ENCODE measurements at regions not wholly inside any gene's neighbourhood (a gene's known extent, or its start where the extent isn't known, plus 50 kb on each side); places are given as distances from the start of the nearest gene placed in this dataset.

DNA sequence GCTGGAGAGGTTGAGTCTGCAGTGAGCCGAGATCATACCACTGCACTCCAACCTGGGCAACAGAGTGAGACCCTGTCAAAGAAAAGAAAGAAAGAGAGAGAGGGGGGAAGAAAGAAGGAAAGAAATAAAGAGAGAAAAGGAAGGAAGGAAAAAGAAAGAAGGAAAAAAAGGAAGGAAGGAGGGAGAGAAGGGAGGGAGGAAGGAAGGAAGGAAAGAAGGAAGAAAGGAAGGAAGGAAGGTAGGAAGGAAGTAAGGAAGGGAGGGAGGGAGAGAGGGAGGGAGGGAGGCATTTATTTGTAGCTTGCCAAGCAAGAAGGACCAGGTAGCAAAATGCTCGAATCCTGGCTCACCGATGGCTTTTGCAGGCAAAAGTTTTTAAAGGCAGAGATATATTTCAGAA lies 74.5 kb upstream of the BAIAP2L1 start:
- Histone ChIP-seq H3K4me3 (no peak overlapping the region), H3K27me3 (peaks cover 0 to 29% (median 0%) of the 10 kb centered on the region in 4 donors), H3K27ac (no peak overlapping the region), H3K4me1 (peaks cover 0 to 8% (median 4%) of the 10 kb centered on the region in 3 donors), H3K36me3 (no peaks in the 10 kb centered on the region), H3K9me3 (peaks cover 0 to 3% (median 0%) of the 10 kb centered on the region in 3 donors)
- DNase-seq, result no peak
- TF ChIP-seq POLR2A (IDR thresholded peaks at IDR 0.05) (no peak), CTCF (IDR thresholded peaks at IDR 0.05) (no peak)
- 76 to 85% methylated on average over 3 of the region's 3 CpGs for WGBS, 2 donors
- intact Hi-C loops (cut with DNase I), result no loop called here

DNA sequence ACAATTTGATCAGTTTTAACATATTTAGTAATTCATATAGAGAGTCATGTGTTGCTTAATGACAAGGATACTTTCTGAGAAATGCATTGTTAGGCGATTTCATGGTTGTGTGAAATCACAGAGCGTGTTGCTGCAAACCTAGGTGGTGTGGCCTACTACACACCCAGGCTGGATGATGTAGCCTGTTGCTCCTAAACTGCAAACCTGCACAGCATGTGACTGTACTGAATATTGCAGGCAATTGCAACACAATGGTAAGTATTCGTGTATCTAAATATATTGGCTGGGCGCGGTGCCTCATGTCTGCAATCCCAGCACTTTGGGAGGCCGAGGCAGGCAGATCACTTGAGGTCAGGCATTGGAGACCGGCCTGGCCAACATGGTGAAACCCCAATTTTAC lies 73.7 kb upstream of the BAIAP2L1 start:
- DNase-seq, result no peak
- Histone ChIP-seq H3K27me3 (peaks cover 0 to 37% (median 0%) of the 10 kb centered on the region in 4 donors), H3K4me3 (no peak overlapping the region), H3K36me3 (no peaks in the 10 kb centered on the region), H3K9me3 (peaks cover 0 to 4% (median 0%) of the 10 kb centered on the region in 3 donors), H3K27ac (no peak overlapping the region), H3K4me1 (peaks cover 0 to 10% (median 4%) of the 10 kb centered on the region in 3 donors)
- TF ChIP-seq POLR2A (IDR thresholded peaks at IDR 0.05) (no peak), CTCF (IDR thresholded peaks at IDR 0.05) (no peak)
- WGBS, 2 donors, result 66 to 74% methylated on average over 7 of the region's 7 CpGs
- intact Hi-C loops (cut with DNase I), result no loop called here

GRCh38 chr7:98472521-98472954 lies 71.6 kb upstream of the BAIAP2L1 start:
- Histone ChIP-seq H3K27me3 (peaks cover 0 to 47% (median 0%) of the 10 kb centered on the region in 4 donors), H3K4me3 (no peak overlapping the region), H3K4me1 (peaks cover 0 to 10% (median 4%) of the 10 kb centered on the region in 3 donors), H3K27ac (no peak overlapping the region), H3K36me3 (no peaks in the 10 kb centered on the region), H3K9me3 (peaks cover 0 to 9% (median 0%) of the 10 kb centered on the region in 3 donors)
- intact Hi-C loops (cut with DNase I), result no loop called here
- WGBS, 2 donors, result 57 to 63% methylated on average over 7 to 10 of the region's 11 CpGs
- no peak for DNase-seq
- TF ChIP-seq CTCF (IDR thresholded peaks at IDR 0.05) (no peak), POLR2A (IDR thresholded peaks at IDR 0.05) (no peak)

GRCh38 chr7:98470485-98471240 lies 69.8 kb upstream of the BAIAP2L1 start:
- Histone ChIP-seq H3K36me3 (no peaks in the 10 kb centered on the region), H3K27ac (no peak overlapping the region), H3K4me3 (peak overlapping the region in 2 of 4 donors; percentile 19 to 32), H3K9me3 (peaks cover 0 to 9% (median 0%) of the 10 kb centered on the region in 3 donors), H3K4me1 (peaks cover 0 to 10% (median 4%) of the 10 kb centered on the region in 3 donors), H3K27me3 (peaks cover 0 to 56% (median 0%) of the 10 kb centered on the region in 4 donors)
- intact Hi-C loops (cut with DNase I), result no loop called here
- WGBS, 2 donors, result 13 to 17% methylated on average over 22 to 26 of the region's 48 CpGs
- no peak for TF ChIP-seq CTCF (IDR thresholded peaks at IDR 0.05)
- no peak for TF ChIP-seq POLR2A (IDR thresholded peaks at IDR 0.05)
- DNase-seq, result no peak

- intact Hi-C loops (cut with DNase I), result no loop called here
- 80 to 100% methylated on average over 1 of the region's 1 CpG for WGBS, 2 donors
- Histone ChIP-seq H3K36me3 (no peaks in the 10 kb centered on the region), H3K9me3 (peaks cover 0 to 9% (median 0%) of the 10 kb centered on the region in 3 donors), H3K4me3 (no peak overlapping the region), H3K4me1 (peaks cover 0 to 10% (median 4%) of the 10 kb centered on the region in 3 donors), H3K27me3 (peaks cover 0 to 56% (median 0%) of the 10 kb centered on the region in 4 donors), H3K27ac (no peak overlapping the region)
- TF ChIP-seq POLR2A (IDR thresholded peaks at IDR 0.05), result no peak
- TF ChIP-seq CTCF (IDR thresholded peaks at IDR 0.05), result no peak
- no peak for DNase-seq
These were observed 68.2 kb upstream of the BAIAP2L1 start for GRCh38 chr7:98469088-98469487.
